ENCODE measurements at regions not wholly inside any gene's neighbourhood (a gene's known extent, or its start where the extent isn't known, plus 50 kb on each side); places are given as distances from the start of the nearest gene placed in this dataset.

DNA sequence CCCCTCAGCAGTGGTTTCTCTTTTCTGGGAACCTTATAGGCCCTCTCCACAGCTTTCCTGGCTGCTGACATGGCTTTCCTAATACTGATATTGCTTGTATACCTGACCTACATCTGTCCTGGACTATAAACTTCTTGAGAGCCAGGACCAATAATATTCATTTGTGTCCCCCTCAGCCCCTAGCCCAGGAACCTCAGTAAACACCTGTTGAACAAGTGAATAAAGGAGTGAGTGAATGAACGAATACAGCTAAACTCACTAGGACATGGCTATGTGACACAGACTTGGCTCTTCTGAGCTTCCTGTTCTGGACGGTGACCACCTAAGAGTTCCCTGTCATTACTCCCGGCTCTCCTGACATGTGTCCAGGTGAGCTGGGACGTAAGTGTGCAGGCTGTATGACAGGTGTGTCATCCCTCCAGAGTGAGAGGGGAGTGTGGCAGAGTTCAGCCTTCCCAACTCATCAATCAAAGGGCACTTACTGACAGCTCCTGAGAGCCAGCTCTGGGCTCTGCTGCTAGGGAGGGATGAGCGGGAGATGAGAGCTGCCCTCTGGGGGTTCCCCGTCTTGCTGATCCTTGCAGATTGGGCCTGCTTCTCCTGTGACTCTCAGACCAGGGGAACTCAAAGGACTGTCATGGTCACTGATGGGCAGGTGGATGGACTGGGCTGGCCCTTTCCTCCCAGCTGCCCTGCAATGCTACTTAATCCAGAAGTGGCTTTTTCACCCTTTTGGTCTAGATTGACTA is 84.5 kb downstream of the HIF1AN start:
- TF ChIP-seq CTCF (IDR thresholded peaks at IDR 0.05; ENCODE audit: poor library complexity, severe bottlenecking) (no peak), SMC3 (conservative IDR thresholded peaks at IDR 0.05; ENCODE audit: poor library complexity) (no peak)
- TF ChIP-seq, protein P1, sequence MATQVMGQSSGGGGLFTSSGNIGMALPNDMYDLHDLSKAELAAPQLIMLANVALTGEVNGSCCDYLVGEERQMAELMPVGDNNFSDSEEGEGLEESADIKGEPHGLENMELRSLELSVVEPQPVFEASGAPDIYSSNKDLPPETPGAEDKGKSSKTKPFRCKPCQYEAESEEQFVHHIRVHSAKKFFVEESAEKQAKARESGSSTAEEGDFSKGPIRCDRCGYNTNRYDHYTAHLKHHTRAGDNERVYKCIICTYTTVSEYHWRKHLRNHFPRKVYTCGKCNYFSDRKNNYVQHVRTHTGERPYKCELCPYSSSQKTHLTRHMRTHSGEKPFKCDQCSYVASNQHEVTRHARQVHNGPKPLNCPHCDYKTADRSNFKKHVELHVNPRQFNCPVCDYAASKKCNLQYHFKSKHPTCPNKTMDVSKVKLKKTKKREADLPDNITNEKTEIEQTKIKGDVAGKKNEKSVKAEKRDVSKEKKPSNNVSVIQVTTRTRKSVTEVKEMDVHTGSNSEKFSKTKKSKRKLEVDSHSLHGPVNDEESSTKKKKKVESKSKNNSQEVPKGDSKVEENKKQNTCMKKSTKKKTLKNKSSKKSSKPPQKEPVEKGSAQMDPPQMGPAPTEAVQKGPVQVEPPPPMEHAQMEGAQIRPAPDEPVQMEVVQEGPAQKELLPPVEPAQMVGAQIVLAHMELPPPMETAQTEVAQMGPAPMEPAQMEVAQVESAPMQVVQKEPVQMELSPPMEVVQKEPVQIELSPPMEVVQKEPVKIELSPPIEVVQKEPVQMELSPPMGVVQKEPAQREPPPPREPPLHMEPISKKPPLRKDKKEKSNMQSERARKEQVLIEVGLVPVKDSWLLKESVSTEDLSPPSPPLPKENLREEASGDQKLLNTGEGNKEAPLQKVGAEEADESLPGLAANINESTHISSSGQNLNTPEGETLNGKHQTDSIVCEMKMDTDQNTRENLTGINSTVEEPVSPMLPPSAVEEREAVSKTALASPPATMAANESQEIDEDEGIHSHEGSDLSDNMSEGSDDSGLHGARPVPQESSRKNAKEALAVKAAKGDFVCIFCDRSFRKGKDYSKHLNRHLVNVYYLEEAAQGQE (IDR thresholded peaks at IDR 0.05; ENCODE audit: borderline replicate concordance), result no peak

Data from neural cell (in vitro differentiated cells).